Right atrium auricular region (tissue), 2 donors: ENCODE measurements at regions not wholly inside any gene's neighbourhood (a gene's known extent, or its start where the extent isn't known, plus 50 kb on each side); places are given as distances from the start of the nearest gene placed in this dataset.

Experiments used
- DNase-seq: peaks from one replicate; pipeline ENCODE4 v3.0.0-alpha.2; 2019; ENCODE audit warnings: low spot score
- H3K27ac ChIP-seq, 2 donors: fragments of 200-600 bp; sonication (generic); 1 replicate in 1 of 2; 2 replicates in 1 of 2; pipeline ENCODE4 v1.5.1; 2016 to 2019
- H3K27me3 ChIP-seq, 2 donors: fragments of 200-600 bp; sonication (generic); one replicate each; pipeline versions ENCODE4 v1.5.1 to v1.6.0; 2017 to 2019
- H3K36me3 ChIP-seq: fragments of 200-600 bp; sonication (generic); one replicate; pipeline ENCODE4 v1.5.1; 2016
- H3K4me1 ChIP-seq, 2 donors: fragments of 200-600 bp; sonication (generic); one replicate each; pipeline versions ENCODE4 v1.5.1 to v1.6.0; 2017 to 2019
- H3K4me3 ChIP-seq, 2 donors: fragments of 200-600 bp; sonication (generic); 1 replicate in 1 of 2; 2 replicates in 1 of 2; pipeline ENCODE4 v1.5.1; 2017 to 2019; ENCODE audit warnings: mild to moderate bottlenecking in 1 of 2, moderate library complexity in 1 of 2
- H3K9me3 ChIP-seq, 2 donors: fragments of 200-600 bp; sonication (generic); one replicate each; pipeline ENCODE4 v1.5.1; 2019
- CTCF ChIP-seq, 2 donors: fragments of 200-600 bp; sonication (generic); IDR thresholded peaks; one replicate each; pipeline ENCODE4 v1.5.1; 2019; ENCODE audit warnings: antibody characterized with exemption in 2 of 2

GRCh38 chr2:221676566-221677172, 104.6 kb upstream of the EPHA4 start:
- TF ChIP-seq CTCF (IDR thresholded peaks at IDR 0.05), result no peak
- Histone ChIP-seq H3K4me3 (no peak overlapping the region), H3K9me3 (no peaks in the 10 kb centered on the region), H3K36me3 (no peaks in the 10 kb centered on the region), H3K27ac (no peak overlapping the region), H3K4me1 (no peaks in the 10 kb centered on the region), H3K27me3 (no peaks in the 10 kb centered on the region)
- no peak for DNase-seq

GRCh38 chr2:221675201-221675908, 103.3 kb upstream of the EPHA4 start:
- H3K4me3 ChIP-seq, result no peak overlapping the region
- H3K9me3 ChIP-seq, result no peaks in the 10 kb centered on the region
- TF ChIP-seq CTCF (IDR thresholded peaks at IDR 0.05), result no peak
- H3K27me3 ChIP-seq, result no peaks in the 10 kb centered on the region
- no peak for DNase-seq
- no peaks in the 10 kb centered on the region for H3K36me3 ChIP-seq
- no peak overlapping the region for H3K27ac ChIP-seq
- no peaks in the 10 kb centered on the region for H3K4me1 ChIP-seq

GRCh38 chr2:221674446-221674845, 102.3 kb upstream of the EPHA4 start:
- Histone ChIP-seq H3K4me1 (no peaks in the 10 kb centered on the region), H3K36me3 (no peaks in the 10 kb centered on the region)

GRCh38 chr2:221673248-221673647, 101.1 kb upstream of the EPHA4 start:
- Histone ChIP-seq H3K4me3 (no peak overlapping the region), H3K27ac (no peak overlapping the region), H3K27me3 (no peaks in the 10 kb centered on the region), H3K9me3 (no peaks in the 10 kb centered on the region), H3K4me1 (no peaks in the 10 kb centered on the region), H3K36me3 (no peaks in the 10 kb centered on the region)
- TF ChIP-seq CTCF (IDR thresholded peaks at IDR 0.05), result no peak
- DNase-seq, result no peak

More at GRCh38 chr2:221674446-221674845, 102.3 kb upstream of the EPHA4 start:
- DNase-seq, result no peak
- no peaks in the 10 kb centered on the region for H3K27me3 ChIP-seq
- TF ChIP-seq CTCF (IDR thresholded peaks at IDR 0.05), result no peak
- no peak overlapping the region for H3K27ac ChIP-seq
- no peak overlapping the region for H3K4me3 ChIP-seq
- no peaks in the 10 kb centered on the region for H3K9me3 ChIP-seq

- Histone ChIP-seq H3K4me3 (no peak overlapping the region), H3K9me3 (no peaks in the 10 kb centered on the region), H3K4me1 (no peaks in the 10 kb centered on the region), H3K36me3 (no peaks in the 10 kb centered on the region), H3K27me3 (no peaks in the 10 kb centered on the region), H3K27ac (no peak overlapping the region)
- no peak for DNase-seq
- no peak for TF ChIP-seq CTCF (IDR thresholded peaks at IDR 0.05)
Measured at GRCh38 chr2:221671515-221671914, 99.4 kb upstream of the EPHA4 start.
